HG03439 (cell line): ENCODE measurements at regions not wholly inside any gene's neighbourhood (a gene's known extent, or its start where the extent isn't known, plus 50 kb on each side); places are given as distances from the start of the nearest gene placed in this dataset.

ENCODE experiments used
- ATAC-seq: cut with Tn5 transposase; IDR thresholded peaks from one replicate; pipeline ENCODE4 v1.9.1; 2021; ENCODE audit warnings: mild to moderate bottlenecking, moderate library complexity; ENCODE audit not compliant: unreplicated experiment

GRCh38 chr4:106773076-106773905 lies 262.8 kb downstream of the DKK2 start:
- no peak for ATAC-seq

- ATAC-seq: no peak
Observed at GRCh38 chr4:106767991-106768390, 268.1 kb downstream of the DKK2 start.

- ATAC-seq: no peak
Observed at GRCh38 chr4:106766519-106766918, 269.6 kb downstream of the DKK2 start.

GRCh38 chr4:106764774-106765173 lies 271.3 kb downstream of the DKK2 start:
- no peak for ATAC-seq

DNA sequence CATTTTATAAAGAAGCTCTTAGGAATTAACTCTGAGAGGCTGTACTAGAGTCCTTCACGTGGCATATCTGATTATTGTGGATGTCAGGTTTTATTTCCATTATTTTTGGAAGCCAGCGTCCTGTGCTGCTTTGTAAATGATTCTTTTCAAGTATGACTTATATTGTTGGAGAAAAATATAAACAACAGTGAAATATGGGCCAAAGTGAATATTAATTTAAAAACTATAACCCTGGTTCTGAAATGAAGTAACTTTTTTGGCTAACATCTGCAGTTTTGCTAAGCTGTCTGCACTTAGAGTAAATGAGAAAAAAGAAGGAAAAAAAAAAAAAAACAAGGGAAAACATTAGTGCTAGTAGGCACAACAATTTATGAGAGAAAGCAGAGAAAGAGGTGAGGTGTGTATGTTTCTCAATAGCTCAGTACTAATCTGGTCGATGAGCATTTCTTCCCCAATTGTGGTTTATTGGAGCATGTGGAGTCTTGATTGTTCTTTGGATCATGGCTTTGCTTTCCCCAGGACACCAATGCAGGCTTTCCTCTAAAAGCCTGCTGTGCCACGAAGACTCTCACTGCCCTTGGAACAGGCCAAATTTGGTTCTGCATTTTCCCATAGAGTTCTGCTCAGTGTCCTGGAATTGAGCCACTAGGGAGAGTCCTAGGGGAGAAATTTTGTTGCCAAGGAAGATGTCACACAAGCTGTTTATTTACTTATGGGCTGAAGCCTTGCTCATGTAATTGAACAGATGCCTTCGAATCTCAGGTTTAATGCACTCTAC lies 273.3 kb downstream of the DKK2 start:
- ATAC-seq: no peak

DNA sequence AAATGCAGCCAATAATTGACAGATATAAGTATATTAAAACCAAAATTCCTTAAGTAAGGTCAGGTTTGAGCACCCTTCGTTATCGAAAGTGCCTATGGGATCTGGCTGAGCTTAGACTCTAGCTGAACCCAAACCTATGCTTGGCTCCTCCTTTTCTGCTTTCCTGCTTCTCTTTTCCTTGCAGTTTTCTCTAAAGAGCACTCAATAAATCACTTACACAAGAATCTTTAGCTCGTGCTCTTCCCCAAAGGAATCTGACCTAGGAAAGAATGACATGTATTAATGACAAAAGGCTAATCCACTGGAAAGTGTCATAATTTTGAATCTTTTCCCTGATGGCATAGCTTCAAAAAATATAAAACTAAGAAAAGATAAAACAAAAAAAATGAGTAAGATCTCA lies 282.7 kb downstream of the DKK2 start:
- no peak for ATAC-seq

DNA sequence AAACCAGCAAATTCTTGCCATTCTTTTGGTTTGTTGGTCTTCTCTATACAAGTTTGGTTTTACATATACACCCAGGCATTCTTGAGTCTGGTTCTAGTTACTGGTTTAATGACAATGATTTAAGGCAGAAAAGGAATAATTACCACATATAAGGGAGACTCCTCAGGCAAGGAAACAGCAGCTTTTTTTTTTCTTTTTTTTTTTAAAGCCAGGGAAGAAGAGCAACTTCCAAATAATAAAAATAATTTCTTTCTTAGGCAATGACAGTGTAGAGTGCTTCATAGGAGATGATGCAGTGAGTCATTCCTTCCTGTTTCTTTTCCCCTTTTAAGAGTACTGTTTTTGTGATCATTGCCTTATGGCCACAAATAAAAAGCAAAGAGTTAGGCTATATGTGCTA lies 289.7 kb downstream of the DKK2 start:
- no peak for ATAC-seq

DNA sequence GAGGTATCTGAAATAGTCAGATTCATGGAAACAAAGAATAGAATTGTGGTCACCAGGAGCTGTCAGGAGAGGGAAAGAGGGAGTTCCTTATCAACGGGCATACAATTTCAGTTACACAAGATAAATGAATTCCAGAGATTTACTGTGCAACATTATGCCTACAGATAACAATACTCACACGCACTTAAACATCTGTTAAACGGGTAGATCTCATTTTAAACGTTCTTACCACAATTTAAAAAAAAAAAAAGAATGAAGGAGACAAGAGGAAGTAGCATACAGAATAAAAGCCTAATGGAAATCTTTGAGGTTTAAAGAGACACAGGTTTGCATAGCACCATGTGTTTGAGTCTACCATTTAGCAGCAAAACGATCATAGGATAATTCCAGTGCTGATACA lies 298.0 kb downstream of the DKK2 start:
- no peak for ATAC-seq

- no peak for ATAC-seq
Observed at GRCh38 chr4:106718548-106718947, 317.6 kb downstream of the DKK2 start.

DNA sequence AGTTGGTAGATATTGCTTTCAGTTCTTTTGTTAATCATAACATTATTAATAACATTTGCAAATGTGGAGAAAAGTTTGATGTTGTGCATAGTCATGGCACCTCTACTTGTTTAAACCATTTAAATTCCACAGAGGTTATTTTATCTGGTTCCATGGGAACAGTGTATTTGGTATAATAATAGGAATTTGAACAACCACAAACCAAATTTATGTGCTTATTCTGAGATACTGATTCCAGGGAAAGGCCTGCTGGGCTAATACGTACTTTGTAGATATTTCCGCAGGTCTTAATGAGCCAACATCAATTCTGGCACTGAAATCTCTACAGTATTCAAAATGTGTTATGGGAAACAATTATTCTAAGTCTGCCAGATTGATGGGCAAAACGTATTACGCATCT lies 319.0 kb downstream of the DKK2 start:
- no peak for ATAC-seq

GRCh38 chr4:106715825-106716224 lies 320.3 kb downstream of the DKK2 start:
- ATAC-seq: no peak

- ATAC-seq: no peak
Observed at GRCh38 chr4:106708464-106708816, 327.7 kb downstream of the DKK2 start.

GRCh38 chr4:106707776-106708463 lies 328.2 kb downstream of the DKK2 start:
- no peak for ATAC-seq

- no peak for ATAC-seq
Observed at GRCh38 chr4:106704253-106704870, 331.8 kb downstream of the DKK2 start.

DNA sequence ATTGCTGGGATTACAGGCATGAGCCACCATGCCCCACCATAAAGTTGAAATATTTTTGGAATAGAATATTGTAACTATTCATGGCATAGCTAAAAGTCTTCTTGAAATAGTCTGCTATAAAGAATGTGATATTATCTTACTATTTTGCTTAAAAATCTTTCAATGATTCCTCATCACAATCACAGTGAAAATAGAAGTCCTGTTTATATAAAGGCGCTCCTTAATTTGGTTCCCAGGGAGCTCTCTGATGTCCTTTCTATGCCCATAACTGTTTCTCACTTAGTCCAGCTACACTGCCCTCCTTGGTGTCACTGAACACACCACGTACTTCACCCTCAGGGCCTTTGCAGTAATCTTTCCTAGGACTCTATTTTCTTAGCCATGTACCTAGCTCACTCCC lies 331.7 kb upstream of the GIMD1 start:
- ATAC-seq: no peak

GRCh38 chr4:106698621-106699195 lies 330.1 kb upstream of the GIMD1 start:
- ATAC-seq: no peak

DNA sequence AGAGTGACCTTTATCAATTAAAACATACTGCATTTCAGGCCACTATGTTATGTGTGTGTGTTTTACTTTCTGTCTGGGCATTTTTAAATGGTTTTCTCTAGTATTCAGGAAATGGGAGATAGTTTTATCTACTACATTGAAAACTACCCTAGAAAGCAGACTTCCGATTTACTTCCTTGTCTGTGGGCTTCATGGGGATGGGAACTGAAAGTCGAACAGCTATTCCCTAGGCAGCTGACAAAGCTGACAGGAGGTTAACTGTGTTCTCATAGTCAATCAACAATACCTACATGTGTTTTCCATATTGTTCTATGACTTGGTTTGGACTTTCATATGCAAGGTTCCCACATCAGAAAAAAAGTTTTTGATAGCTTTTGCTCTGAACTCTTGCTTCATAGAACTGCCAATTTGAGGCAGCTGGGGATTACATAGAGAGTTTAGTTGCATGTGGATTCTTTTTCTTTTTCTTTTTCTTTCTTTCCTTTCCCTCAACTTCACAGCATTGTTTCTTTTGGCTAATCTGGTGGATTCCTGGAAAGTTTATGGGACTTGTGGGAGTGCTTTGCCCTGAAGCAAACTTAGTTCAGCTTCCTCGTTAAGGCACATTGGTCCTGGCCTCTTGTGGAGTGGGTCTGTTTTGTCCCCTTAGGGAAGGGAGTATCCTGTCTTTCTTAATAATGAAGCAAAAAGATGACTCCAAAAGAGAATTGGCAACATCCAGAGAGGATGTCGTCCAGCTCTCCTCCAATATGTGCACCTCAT lies 327.1 kb upstream of the GIMD1 start:
- no peak for ATAC-seq

DNA sequence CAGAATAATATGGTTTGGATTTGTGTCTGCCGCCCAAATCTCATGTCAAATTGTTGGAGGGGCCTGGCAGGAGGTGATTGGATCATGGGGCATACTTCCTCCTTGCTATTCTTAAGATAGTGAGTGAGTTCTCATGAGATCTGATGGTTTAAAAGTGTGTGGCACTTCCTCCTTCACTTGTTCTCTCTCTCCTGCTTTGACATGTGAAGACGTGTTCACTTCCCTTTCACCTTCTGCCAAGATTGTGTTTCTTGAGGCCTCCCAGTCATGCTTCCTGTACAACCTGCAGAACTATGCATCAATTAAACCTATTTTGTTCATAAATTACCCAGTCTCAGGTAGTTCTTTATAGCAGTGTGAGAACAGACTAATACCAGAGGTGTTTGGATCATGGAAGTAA lies 325.7 kb upstream of the GIMD1 start:
- no peak for ATAC-seq

GRCh38 chr4:106691749-106692148 lies 323.2 kb upstream of the GIMD1 start:
- no peak for ATAC-seq

- no peak for ATAC-seq
Observed at GRCh38 chr4:106690487-106690886, 321.9 kb upstream of the GIMD1 start.
